Upper lobe of right lung (tissue), 1 donor: ENCODE measurements at regions not wholly inside any gene's neighbourhood (a gene's known extent, or its start where the extent isn't known, plus 50 kb on each side); places are given as distances from the start of the nearest gene placed in this dataset.

Experiments used
- ATAC-seq: fragments of 200-7000 bp; cut with Tn5 transposase; one replicate; pipeline ENCODE4 v1.9.1; 2020; ENCODE audit warnings: mild to moderate bottlenecking, moderate library complexity
- DNase-seq: peaks from one replicate; pipeline ENCODE4 v3.0.0-alpha.2; 2020
- H3K27ac ChIP-seq: fragments of 200-600 bp; one replicate; pipeline ENCODE4 v1.8.0; 2022
- H3K27me3 ChIP-seq: fragments of 200-600 bp; one replicate; pipeline ENCODE4 v1.8.0; 2022; ENCODE audit warnings: mild to moderate bottlenecking
- H3K36me3 ChIP-seq: fragments of 200-600 bp; one replicate; pipeline ENCODE4 v1.8.0; 2022
- H3K4me1 ChIP-seq: fragments of 200-600 bp; one replicate; pipeline ENCODE4 v1.8.0; 2022
- H3K4me3 ChIP-seq: fragments of 200-600 bp; one replicate; pipeline ENCODE4 v1.8.0; 2022; ENCODE audit warnings: mild to moderate bottlenecking
- H3K9me3 ChIP-seq: fragments of 200-600 bp; one replicate; pipeline ENCODE4 v1.8.0; 2022
- CTCF ChIP-seq: fragments of 200-600 bp; IDR thresholded peaks from one replicate; pipeline ENCODE4 v1.8.0; 2022; ENCODE audit warnings: antibody characterized with exemption
- intact Hi-C: fragments of 100-400 bp; cut with DNase I; formaldehyde crosslinking; loops from one replicate; pipeline ENCODE4 v1.11.0; 2022
- donor health status: DM: no; HTN: yes; CAD: no; lungs with severe emphysema.

- TF ChIP-seq CTCF: no peak
- Histone ChIP-seq H3K36me3 (no peaks in the 10 kb centered on the region), H3K27ac (no peak overlapping the region), H3K4me1 (no peaks in the 10 kb centered on the region), H3K4me3 (no peak overlapping the region), H3K27me3 (no peaks in the 10 kb centered on the region), H3K9me3 (no peaks in the 10 kb centered on the region)
- intact Hi-C loops: no loop called here
- ATAC-seq: no peak
- no peak for DNase-seq
Observed at GRCh38 chr22:47437636-47438035, 675.2 kb downstream of the TBC1D22A start.

- Histone ChIP-seq H3K27ac (no peak overlapping the region), H3K4me3 (no peak overlapping the region), H3K36me3 (no peaks in the 10 kb centered on the region), H3K27me3 (no peaks in the 10 kb centered on the region), H3K9me3 (no peaks in the 10 kb centered on the region), H3K4me1 (no peaks in the 10 kb centered on the region)
- ATAC-seq (no peak), DNase-seq (no peak)
- intact Hi-C loops: no loop called here
- TF ChIP-seq CTCF: no peak
Observed at GRCh38 chr22:47437110-47437509, 674.7 kb downstream of the TBC1D22A start.

GRCh38 chr22:47435826-47436225 lies 673.4 kb downstream of the TBC1D22A start:
- no peak for TF ChIP-seq CTCF
- intact Hi-C loops: no loop called here
- H3K27me3 ChIP-seq: no peaks in the 10 kb centered on the region
- ATAC-seq (no peak), DNase-seq (no peak)
- no peaks in the 10 kb centered on the region for H3K4me1 ChIP-seq
- H3K27ac ChIP-seq: no peak overlapping the region
- no peak overlapping the region for H3K4me3 ChIP-seq
- H3K36me3 ChIP-seq: no peaks in the 10 kb centered on the region
- no peaks in the 10 kb centered on the region for H3K9me3 ChIP-seq

- H3K4me3 ChIP-seq: no peak overlapping the region
- no peaks in the 10 kb centered on the region for H3K4me1 ChIP-seq
Observed at GRCh38 chr22:47435204-47435487, 672.7 kb downstream of the TBC1D22A start.

GRCh38 chr22:47434336-47435203 lies 672.1 kb downstream of the TBC1D22A start:
- H3K9me3 ChIP-seq: no peaks in the 10 kb centered on the region
- H3K27me3 ChIP-seq: no peaks in the 10 kb centered on the region
- no peak overlapping the region for H3K4me3 ChIP-seq
- no peak for TF ChIP-seq CTCF
- intact Hi-C loops: no loop called here
- ATAC-seq (no peak), DNase-seq (no peak)
- H3K27ac ChIP-seq: no peak overlapping the region
- H3K4me1 ChIP-seq: no peaks in the 10 kb centered on the region
- H3K36me3 ChIP-seq: no peaks in the 10 kb centered on the region

More at GRCh38 chr22:47435204-47435487, 672.7 kb downstream of the TBC1D22A start:
- Histone ChIP-seq H3K27me3 (no peaks in the 10 kb centered on the region), H3K36me3 (no peaks in the 10 kb centered on the region), H3K9me3 (no peaks in the 10 kb centered on the region), H3K27ac (no peak overlapping the region)
- DNase-seq (no peak), ATAC-seq (no peak)
- TF ChIP-seq CTCF: no peak
- intact Hi-C loops: no loop called here

GRCh38 chr22:47433627-47434026 lies 671.2 kb downstream of the TBC1D22A start:
- Histone ChIP-seq H3K27ac (no peak overlapping the region), H3K4me3 (no peak overlapping the region), H3K36me3 (no peaks in the 10 kb centered on the region), H3K4me1 (no peaks in the 10 kb centered on the region), H3K27me3 (no peaks in the 10 kb centered on the region), H3K9me3 (peaks cover 4% of the 10 kb centered on the region)
- DNase-seq (no peak), ATAC-seq (no peak)
- no peak for TF ChIP-seq CTCF
- intact Hi-C loops: no loop called here
